CD8-positive, alpha-beta memory T cell (primary cell): ENCODE measurements at regions not wholly inside any gene's neighbourhood (a gene's known extent, or its start where the extent isn't known, plus 50 kb on each side); places are given as distances from the start of the nearest gene placed in this dataset.

Experiments
- CTCF ChIA-PET: fragments of 350-600 bp; sonication (Branson Sonifier 250); formaldehyde crosslinking; loops from one replicate; lab custom pipeline; 2021; ENCODE audit warnings: antibody characterized with exemption; lab: Charles Lee
- POLR2A ChIA-PET: fragments of 350-600 bp; sonication (Branson Sonifier 250); formaldehyde crosslinking; loops from one replicate; lab custom pipeline; 2021; ENCODE audit warnings: antibody characterized with exemption; lab: Charles Lee
- DNase-seq, 5 donors: peaks; one replicate each; pipeline versions ENCODE4 v3.0.0 to v3.0.0-alpha.2; 2020 to 2022; ENCODE audit warnings: mixed read lengths in 1 of 5
- H3K27ac ChIP-seq: one replicate; pipeline ENCODE4 v1.7.0; 2013; ENCODE audit warnings: low read depth, mild to moderate bottlenecking, low read length, moderate library complexity
- H3K27me3 ChIP-seq: 2 replicates; pipeline ENCODE4 v1.7.0; 2013; ENCODE audit warnings: low read length, mild to moderate bottlenecking; ENCODE audit not compliant: insufficient read depth, poor library complexity, severe bottlenecking
- H3K36me3 ChIP-seq: 2 replicates; pipeline ENCODE4 v1.7.0; 2013; ENCODE audit warnings: mild to moderate bottlenecking, low read length, moderate library complexity; ENCODE audit not compliant: insufficient read depth
- H3K4me1 ChIP-seq: 2 replicates; pipeline ENCODE4 v1.7.0; 2013; ENCODE audit warnings: mild to moderate bottlenecking, low read length, moderate library complexity; ENCODE audit not compliant: insufficient read depth
- H3K4me3 ChIP-seq: 2 replicates; pipeline ENCODE4 v1.7.0; 2013; ENCODE audit warnings: mild to moderate bottlenecking, low read length
- H3K9me3 ChIP-seq: 2 replicates; pipeline ENCODE4 v1.7.0; 2013; ENCODE audit warnings: mild to moderate bottlenecking, low read length
- H3K27ac Mint-ChIP-seq, 8 donors: one replicate each; pipeline ENCODE4 v1.8.0; 2020 to 2021; ENCODE audit warnings: mixed read lengths in 8 of 8, mild to moderate bottlenecking in 6 of 8, inconsistent platforms in 3 of 8, moderate library complexity in 3 of 8
- H3K27me3 Mint-ChIP-seq, 2 donors: one replicate each; pipeline ENCODE4 v1.8.0; 2020 to 2021; ENCODE audit warnings: mixed read lengths in 2 of 2, mild to moderate bottlenecking in 1 of 2, moderate library complexity in 1 of 2
- H3K36me3 Mint-ChIP-seq, 3 donors: one replicate each; pipeline ENCODE4 v1.8.0; 2020 to 2021; ENCODE audit warnings: mixed read lengths in 3 of 3, inconsistent platforms in 1 of 3, mild to moderate bottlenecking in 1 of 3
- H3K4me1 Mint-ChIP-seq, 3 donors: one replicate each; pipeline ENCODE4 v1.8.0; 2020 to 2021; ENCODE audit warnings: mixed read lengths in 3 of 3, inconsistent platforms in 1 of 3, mild to moderate bottlenecking in 1 of 3
- H3K4me3 Mint-ChIP-seq, 7 donors: one replicate each; pipeline ENCODE4 v1.8.0; 2020 to 2021; ENCODE audit warnings: mixed read lengths in 7 of 7, mild to moderate bottlenecking in 6 of 7, moderate library complexity in 4 of 7, inconsistent platforms in 2 of 7
- H3K9me3 Mint-ChIP-seq, 5 donors: one replicate each; pipeline ENCODE4 v1.8.0; 2020 to 2022; ENCODE audit warnings: mixed read lengths in 5 of 5, mild to moderate bottlenecking in 3 of 5, moderate library complexity in 2 of 5, inconsistent platforms in 1 of 5

GRCh38 chr10:84088626-84089025, 50.7 kb upstream of the GHITM start:
- Histone ChIP-seq H3K4me3 (no peak overlapping the region), H3K9me3 (no peaks in the 10 kb centered on the region), H3K36me3 (no peaks in the 10 kb centered on the region), H3K4me1 (no peaks in the 10 kb centered on the region), H3K27ac (no peak overlapping the region), H3K27me3 (no peaks in the 10 kb centered on the region)
- Mint-ChIP-seq H3K27ac (no peak overlapping the region), H3K4me1 (no peaks in the 10 kb centered on the region), H3K9me3 (peaks cover 1 to 11% (median 7%) of the 10 kb centered on the region in 5 donors), H3K4me3 (no peak overlapping the region), H3K36me3 (no peaks in the 10 kb centered on the region), H3K27me3 (peaks cover 14 to 57% of the 10 kb centered on the region in 2 donors)
- ChIA-PET POLR2A (no interaction called here), CTCF (no interaction called here)
- no peak for DNase-seq

- no peak overlapping the region for H3K4me3 Mint-ChIP-seq
- no peaks in the 10 kb centered on the region for H3K36me3 Mint-ChIP-seq
- H3K4me1 ChIP-seq = no peaks in the 10 kb centered on the region
- peaks cover 0 to 6% (median 5%) of the 10 kb centered on the region in 5 donors for H3K9me3 Mint-ChIP-seq
- H3K4me3 ChIP-seq = no peak overlapping the region
- H3K4me1 Mint-ChIP-seq = no peaks in the 10 kb centered on the region
- ChIA-PET POLR2A (no interaction called here), CTCF (no interaction called here)
- H3K27ac Mint-ChIP-seq = no peak overlapping the region
- H3K27me3 ChIP-seq = no peaks in the 10 kb centered on the region
- H3K36me3 ChIP-seq = no peaks in the 10 kb centered on the region
- H3K27me3 Mint-ChIP-seq = peaks cover 14 to 52% of the 10 kb centered on the region in 2 donors
- no peaks in the 10 kb centered on the region for H3K9me3 ChIP-seq
- no peak for DNase-seq
- no peak overlapping the region for H3K27ac ChIP-seq
Measured at GRCh38 chr10:84089162-84089561, 50.1 kb upstream of the GHITM start.
